Right ventricle myocardium superior (tissue), 1 donor: ENCODE measurements at regions not wholly inside any gene's neighbourhood (a gene's known extent, or its start where the extent isn't known, plus 50 kb on each side); places are given as distances from the start of the nearest gene placed in this dataset.
A peak's percentile ranks its signal among the peaks of the same experiment; 100 is the strongest.
"Not testable (repeated sequence)": the region's sequence is repeated elsewhere in the genome, so short reads cannot be mapped to it uniquely, and the experiment has no call there.

Source experiments
- ATAC-seq: fragments of 200-7000 bp; cut with Tn5 transposase; one replicate; pipeline ENCODE4 v1.9.1; 2020; ENCODE audit warnings: mild to moderate bottlenecking; ENCODE audit not compliant: poor library complexity
- DNase-seq: peaks from one replicate; pipeline ENCODE4 v3.0.0-alpha.2; 2020
- intact Hi-C: fragments of 100-400 bp; cut with DNase I; formaldehyde crosslinking; loops from one replicate; pipeline ENCODE4 v1.11.2; 2022
- donor health status: DM: no; HTN: yes; CAD: no; lungs with severe emphysema.

DNA sequence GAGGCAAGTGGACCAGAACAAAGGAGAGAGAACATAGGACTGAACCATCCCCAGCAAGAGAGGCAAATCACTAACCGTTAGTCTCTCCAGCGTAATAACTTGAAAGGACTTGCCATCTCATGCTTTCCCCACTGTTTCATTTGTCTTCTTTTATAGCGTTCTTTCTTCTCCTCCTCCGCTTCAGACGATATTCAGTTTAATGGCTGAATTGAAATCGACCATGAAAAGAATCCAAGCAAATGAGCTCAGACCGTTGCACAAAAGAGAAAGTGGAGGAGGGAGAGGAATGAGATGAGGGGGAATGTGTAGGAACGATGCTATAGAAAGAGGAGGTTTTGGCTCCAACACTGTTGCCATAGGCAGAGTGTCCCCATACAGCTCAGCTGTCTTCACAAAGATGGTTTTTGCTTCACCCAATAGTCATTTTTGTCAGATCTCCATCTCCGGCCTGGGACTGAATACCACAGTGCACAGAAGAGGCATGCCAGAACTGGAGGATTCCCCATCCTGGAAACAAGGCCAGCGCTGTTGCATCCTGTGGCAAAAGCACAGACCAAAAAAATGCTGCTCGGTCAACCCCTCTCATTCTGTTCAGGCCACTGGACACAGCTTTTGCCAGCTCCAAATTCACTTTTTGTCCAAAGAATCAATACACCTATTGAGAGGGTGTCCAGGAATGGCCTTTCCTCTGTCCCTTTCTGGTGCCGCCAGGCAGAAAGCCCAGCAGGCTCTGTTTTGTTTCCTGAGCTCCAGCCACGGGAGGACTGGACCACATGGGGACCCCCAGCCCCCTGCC is 176.1 kb downstream of the ID4 start:
- intact Hi-C loops = no loop called here
- ATAC-seq (no peak), DNase-seq (no peak)

DNA sequence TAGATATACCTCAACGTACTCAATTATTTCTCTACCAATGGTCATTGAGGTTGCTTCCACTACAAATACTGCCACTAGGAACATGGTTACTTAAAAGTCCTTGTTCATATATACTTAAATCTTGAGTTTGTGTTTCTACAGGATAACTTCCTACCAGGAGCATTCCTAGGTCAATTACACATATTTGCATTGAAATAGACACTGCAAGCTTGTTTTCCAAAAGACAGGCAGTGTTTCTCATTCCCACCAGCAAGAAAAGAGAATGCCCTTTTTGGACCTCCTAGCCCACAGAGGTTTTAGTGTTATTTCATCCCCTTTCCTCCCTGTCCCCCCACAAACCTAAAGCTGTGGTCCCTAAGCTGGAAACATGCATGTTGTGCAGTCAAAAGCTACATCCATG is 177.3 kb downstream of the ID4 start:
- ATAC-seq (no peak), DNase-seq (no peak)
- intact Hi-C loops = no loop called here

GRCh38 chr6:20020526-20020925 is 183.4 kb downstream of the ID4 start:
- DNase-seq (no peak), ATAC-seq (no peak)
- intact Hi-C loops = no loop called here

DNA sequence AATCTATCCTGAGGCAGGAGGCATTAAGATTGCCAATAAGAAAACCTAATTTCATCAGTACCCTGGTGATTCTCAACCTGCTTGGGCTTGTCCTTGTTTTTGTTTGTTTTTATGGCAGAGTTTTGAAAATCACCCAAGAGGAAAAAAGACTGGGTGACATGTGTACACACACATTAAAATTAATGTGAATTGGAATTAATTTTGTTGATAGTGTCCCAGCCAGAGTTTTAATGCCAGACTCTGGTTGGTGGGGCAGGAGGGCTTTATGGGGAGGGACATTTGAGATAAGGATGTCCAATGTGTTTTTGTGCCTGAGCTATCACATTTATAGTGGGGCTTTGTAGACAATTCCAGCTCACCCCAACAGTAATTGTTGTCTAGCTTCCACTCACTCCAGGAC is 184.6 kb downstream of the ID4 start:
- intact Hi-C loops = no loop called here
- DNase-seq (no peak), ATAC-seq (no peak)

DNA sequence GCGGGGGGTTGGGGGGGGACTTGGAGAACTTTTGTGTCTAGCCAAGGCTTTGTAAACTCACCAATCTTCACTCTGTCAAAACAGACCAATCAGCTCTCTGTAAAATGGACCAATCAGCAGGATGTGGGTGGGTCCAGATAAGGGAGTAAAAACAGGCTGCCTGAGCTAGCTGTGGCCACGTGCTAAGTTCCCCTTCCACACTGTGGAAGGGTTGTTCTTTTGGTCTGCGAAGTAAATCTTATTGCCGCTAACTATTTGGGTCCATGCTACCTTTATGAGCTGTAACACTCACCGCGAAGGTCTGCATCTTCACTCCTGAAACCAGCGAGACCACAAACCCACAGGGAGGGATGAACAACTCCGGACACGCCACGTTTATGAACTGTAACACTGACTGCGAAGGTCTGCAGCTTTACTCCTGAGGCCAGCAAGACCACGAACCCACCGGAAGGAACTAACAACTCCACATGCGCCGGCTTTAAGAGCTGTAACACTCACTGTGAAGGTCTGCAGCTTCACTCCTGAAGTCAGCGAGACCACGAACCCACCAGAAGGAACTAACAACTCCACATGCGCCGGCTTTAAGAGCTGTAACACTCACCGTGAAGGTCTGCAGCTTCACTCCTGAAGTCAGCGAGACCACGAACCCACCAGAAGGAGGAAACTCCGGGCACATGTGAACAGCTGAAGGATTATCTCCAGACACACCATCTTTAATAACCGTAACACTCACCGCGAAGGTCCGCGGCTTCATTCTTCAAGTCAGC is 186.6 kb downstream of the ID4 start:
- intact Hi-C loops, ATAC-seq, DNase-seq: not testable (repeated sequence)

- DNase-seq = no peak
- ATAC-seq = no peak
- intact Hi-C loops = no loop called here
These were observed 187.1 kb downstream of the ID4 start for GRCh38 chr6:20024316-20024673.

GRCh38 chr6:20024978-20025377 is 187.3 kb downstream of the MBOAT1 start:
- no peak for ATAC-seq
- intact Hi-C loops = no loop called here
- DNase-seq = no peak

GRCh38 chr6:20025681-20026080 is 186.6 kb downstream of the MBOAT1 start:
- DNase-seq (no peak), ATAC-seq (no peak)
- intact Hi-C loops = no loop called here

DNA sequence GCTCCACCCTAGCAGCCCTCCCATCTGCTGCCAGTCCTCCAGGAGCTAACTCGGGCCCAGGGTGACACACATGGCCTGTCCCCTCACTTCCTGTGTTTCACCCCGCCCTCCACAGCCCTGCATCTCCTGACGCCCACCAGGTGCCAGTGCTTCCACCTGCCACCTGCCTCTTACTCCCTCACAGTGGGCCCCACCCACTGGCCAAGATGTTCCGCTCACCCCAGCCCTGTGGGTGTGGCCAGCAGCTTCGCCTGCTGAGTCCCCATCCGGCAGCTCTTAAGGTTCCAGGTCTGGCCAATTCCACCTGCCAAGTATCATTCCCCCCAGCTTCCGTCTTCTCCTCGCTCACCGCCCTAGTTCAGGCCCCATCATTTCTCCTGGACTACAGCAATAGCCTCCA is 184.1 kb downstream of the MBOAT1 start:
- intact Hi-C loops = no loop called here
- no peak for DNase-seq
- no peak for ATAC-seq

- no peak for ATAC-seq
- DNase-seq = no peak
- intact Hi-C loops = no loop called here
These were observed 183.7 kb downstream of the MBOAT1 start for GRCh38 chr6:20028562-20028961.

DNA sequence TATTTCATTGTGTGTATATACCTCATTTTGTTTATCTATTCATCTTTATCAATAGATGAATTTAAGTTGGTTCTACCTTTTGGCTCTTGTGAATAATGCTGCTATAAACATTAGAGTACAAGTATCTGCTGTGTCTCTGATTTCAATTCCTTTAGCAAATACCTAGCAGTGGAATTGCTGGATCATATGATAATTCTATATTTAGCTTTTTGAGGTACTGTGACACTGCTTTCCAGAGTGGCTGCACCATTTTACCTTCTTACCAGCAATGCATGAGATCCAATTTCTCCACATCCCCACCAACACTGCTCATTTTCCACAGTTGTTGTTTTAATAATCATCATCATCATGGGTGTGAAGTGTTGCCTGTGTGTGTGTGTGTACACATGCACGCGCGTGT is 182.3 kb downstream of the MBOAT1 start:
- ATAC-seq (peak; percentile 34), DNase-seq (no peak)

DNA sequence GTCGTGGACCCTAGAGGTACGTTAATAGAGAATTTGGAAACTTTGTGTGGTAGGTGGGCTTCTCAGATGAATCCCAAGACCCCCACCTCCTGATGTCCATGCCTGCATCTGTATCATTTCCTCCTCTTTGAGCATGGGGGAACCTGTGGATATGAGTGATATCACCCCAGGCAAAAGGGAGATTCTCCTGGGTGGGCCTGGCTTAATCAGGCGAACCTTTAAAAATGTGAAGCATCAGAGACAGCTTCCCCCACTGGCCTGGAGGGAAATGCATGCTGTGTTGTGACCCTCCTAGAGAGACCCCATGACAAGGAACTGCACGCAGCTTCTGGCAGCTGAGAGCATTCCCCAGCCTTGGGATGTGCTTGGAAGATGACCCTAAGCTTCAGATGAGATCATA is 180.9 kb downstream of the MBOAT1 start:
- no peak for ATAC-seq
- no peak for DNase-seq
- intact Hi-C loops = no loop called here

More for the DNA sequence above, 182.3 kb downstream of the MBOAT1 start:
- intact Hi-C loops = no loop called here

DNA sequence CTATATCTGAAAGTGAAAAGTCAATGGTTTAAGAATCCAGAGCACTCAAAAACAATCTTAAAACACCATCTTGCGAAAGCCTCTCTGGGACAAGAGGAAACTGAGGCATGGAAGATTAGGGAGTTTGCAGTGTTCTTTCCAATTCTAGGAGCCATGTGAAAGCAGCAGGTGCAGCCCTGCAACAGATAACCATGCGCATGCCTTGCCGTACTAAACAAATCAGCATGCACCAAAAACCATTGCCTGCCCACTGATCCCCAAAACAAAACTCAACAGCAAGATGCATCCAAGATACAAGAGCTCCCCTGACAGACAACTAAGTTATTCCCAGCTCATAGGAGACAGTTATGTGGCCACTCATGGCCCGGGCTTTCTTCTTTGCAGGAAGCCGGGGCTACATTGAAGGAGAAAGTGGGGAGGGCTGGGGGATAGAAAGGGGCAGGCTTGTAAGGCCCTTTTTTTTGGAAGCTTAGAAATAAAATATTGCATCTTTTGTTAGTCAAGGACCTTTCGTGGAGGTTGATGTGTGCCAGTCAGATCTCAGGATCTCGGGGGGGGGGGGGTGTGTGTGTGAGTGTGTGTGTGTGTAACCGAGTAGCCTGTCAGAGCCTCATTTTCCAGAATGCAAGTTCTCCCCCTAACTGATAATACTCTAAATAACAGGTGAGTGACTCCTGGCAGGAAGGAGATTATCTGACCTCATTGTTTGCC is 178.4 kb downstream of the MBOAT1 start:
- DNase-seq (no peak), ATAC-seq (no peak)
- intact Hi-C loops = no loop called here

- intact Hi-C loops = no loop called here
- ATAC-seq (no peak), DNase-seq (no peak)
These were observed 177.9 kb downstream of the MBOAT1 start for GRCh38 chr6:20034408-20034769.

DNA sequence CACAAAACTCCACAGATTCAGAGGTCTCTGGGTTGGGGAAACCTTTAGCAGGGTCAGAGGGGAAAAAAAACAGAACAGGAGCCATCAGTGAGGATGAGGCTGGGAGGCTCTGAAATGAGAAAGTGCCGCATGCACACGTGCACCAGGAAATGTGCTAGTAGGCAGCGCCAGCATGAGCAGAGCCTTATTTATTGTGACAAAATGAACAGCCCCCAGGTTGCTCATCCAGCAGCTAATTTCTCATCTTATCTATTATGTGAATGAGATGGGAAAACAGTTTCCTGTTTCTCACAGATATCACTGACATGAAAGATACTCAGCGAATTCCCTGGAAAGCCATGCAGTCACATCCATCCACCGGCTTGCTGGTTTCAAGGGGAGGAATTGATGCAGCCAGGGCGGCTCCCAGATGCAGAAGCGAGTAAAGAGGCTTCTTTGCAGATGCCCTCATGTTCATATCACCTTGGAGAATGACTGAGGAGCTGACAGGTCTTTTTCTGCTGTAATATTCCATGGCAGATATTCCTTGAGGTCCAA is 176.1 kb downstream of the MBOAT1 start:
- ATAC-seq (no peak), DNase-seq (no peak)
- intact Hi-C loops = no loop called here

GRCh38 chr6:20038410-20039204 is 173.7 kb downstream of the MBOAT1 start:
- ATAC-seq = no peak
- no peak for DNase-seq
- intact Hi-C loops = no loop called here

DNA sequence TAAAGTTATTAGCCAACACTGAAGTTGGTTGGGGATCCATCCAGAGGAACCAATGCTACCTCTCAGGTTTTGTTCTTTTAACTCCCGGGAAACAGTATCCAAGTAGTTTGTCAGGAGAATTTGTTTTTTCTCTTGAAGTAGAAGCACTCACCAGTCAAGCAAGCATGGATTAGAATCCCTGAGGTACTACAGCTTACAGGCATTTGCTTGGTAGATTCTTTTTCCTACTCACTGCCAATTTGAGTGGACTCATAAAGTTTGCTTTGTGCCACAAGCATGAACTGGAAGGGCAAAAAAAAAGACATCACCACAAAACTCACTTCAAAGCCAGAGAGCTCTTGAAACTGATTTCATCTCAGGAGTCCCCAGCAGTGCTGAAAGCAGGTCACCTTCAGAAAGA is 167.4 kb downstream of the MBOAT1 start:
- ATAC-seq (no peak), DNase-seq (no peak)
- intact Hi-C loops = no loop called here
